ENCODE measurements at regions not wholly inside any gene's neighbourhood (a gene's known extent, or its start where the extent isn't known, plus 50 kb on each side); places are given as distances from the start of the nearest gene placed in this dataset.

- Histone ChIP-seq H2BK5ac (ENCODE audit: low read length) (no peak overlapping the region), H3K23ac (ENCODE audit: low read depth, low read length, poor library complexity) (no peak overlapping the region), H3K9ac (ENCODE audit: low read depth, low read length, poor library complexity) (no peak overlapping the region), H2BK120ac (ENCODE audit: low read depth, low read length) (no peak overlapping the region), H2AK5ac (ENCODE audit: low read depth, low read length) (no peak overlapping the region), H3K18ac (ENCODE audit: low read length) (no peak overlapping the region), H3K4ac (ENCODE audit: low read length) (no peak overlapping the region), H3K36me3 (replicated peaks in 1 of 2; ENCODE audit: control insufficient read depth in 2 of 2, insufficient read depth in 2 of 2, low read length in 2 of 2) (no peaks in the 10 kb centered on the region), H2BK15ac (ENCODE audit: low read length) (no peak overlapping the region), H4K8ac (ENCODE audit: low read depth, low read length) (no peak overlapping the region), H3K4me1 (ENCODE audit: control insufficient read depth in 2 of 2, insufficient read depth in 1 of 2, low read depth in 1 of 2, low read length in 2 of 2) (no peaks in the 10 kb centered on the region), H3K27me3 (ENCODE audit: control insufficient read depth in 3 of 3, insufficient read depth in 3 of 3, low read depth in 1 of 3, low read length in 3 of 3) (peaks cover 0 to under 1% (median 0%) of the 10 kb centered on the region in 3 experiments), H2BK12ac (ENCODE audit: low read length) (no peak overlapping the region), H3K79me1 (ENCODE audit: low read depth, low read length) (no peaks in the 10 kb centered on the region), H3K9me3 (replicated peaks in 1 of 2; ENCODE audit: control insufficient read depth in 2 of 2, insufficient read depth in 1 of 2, low read depth in 1 of 2, low read length in 2 of 2) (no peaks in the 10 kb centered on the region), H3K27ac (replicated peaks; ENCODE audit: low read length) (no peak overlapping the region), H3K4me3 (ENCODE audit: low read length in 2 of 2) (no peak overlapping the region), H2AFZ (ENCODE audit: low read length) (no peak overlapping the region), H3K14ac (ENCODE audit: low read length) (no peak overlapping the region), H4K91ac (ENCODE audit: low read depth, low read length, poor library complexity) (no peak overlapping the region), H3K4me2 (ENCODE audit: insufficient read depth, low read length, poor library complexity, severe bottlenecking) (no peak overlapping the region)
- WGBS, 2 donors (ENCODE audit: extremely low coverage in 2 of 2, insufficient read length in 2 of 2, insufficient replicate concordance in 1 of 2) = no CpG with 5 or more reads among the region's 4 CpGs
- no peak for DNase-seq (ENCODE audit: low spot score)
Observed at GRCh38 chr4:24645765-24646550, 61.6 kb upstream of the DHX15 start.

DNA sequence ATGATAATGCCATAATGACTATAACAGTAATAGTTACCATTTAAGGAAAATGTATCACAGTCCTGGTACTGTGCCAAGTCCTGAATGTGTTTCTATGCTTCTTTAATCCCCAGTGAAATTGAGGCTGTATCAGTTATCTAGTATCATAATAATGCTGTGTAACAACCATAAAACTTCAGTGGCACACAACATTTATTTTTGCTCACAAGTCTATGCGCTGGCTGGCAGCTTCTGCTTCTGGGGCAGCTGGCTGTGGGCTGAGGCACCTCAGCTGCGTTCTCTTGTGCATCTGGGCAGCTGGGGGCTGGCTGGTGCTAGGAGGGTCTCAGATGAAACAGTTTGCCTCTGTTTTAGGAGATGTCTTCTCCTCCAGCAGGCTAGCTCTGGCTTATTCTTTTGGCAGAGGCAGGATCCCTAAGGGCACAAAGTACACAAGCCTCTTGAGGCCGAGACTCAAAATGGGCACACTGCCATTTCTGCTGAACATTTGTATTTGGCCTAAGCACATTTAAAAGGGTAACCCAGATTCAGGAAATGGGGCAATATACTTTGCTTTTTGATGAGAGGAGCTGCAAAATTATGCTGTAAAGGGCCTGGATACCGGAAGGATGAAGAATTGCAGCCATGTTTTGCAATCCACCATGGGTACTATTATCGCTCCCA is 62.6 kb upstream of the DHX15 start:
- Histone ChIP-seq H3K14ac (ENCODE audit: low read length) (no peak overlapping the region), H3K27ac (replicated peaks; ENCODE audit: low read length) (no peak overlapping the region), H2BK12ac (ENCODE audit: low read length) (no peak overlapping the region), H2BK120ac (ENCODE audit: low read depth, low read length) (no peak overlapping the region), H3K36me3 (replicated peaks in 1 of 2; ENCODE audit: control insufficient read depth in 2 of 2, insufficient read depth in 2 of 2, low read length in 2 of 2) (no peaks in the 10 kb centered on the region), H2AFZ (ENCODE audit: low read length) (no peak overlapping the region), H3K18ac (ENCODE audit: low read length) (no peak overlapping the region), H3K4me1 (ENCODE audit: control insufficient read depth in 2 of 2, insufficient read depth in 1 of 2, low read depth in 1 of 2, low read length in 2 of 2) (no peaks in the 10 kb centered on the region), H4K8ac (ENCODE audit: low read depth, low read length) (no peak overlapping the region), H3K9me3 (replicated peaks in 1 of 2; ENCODE audit: control insufficient read depth in 2 of 2, insufficient read depth in 1 of 2, low read depth in 1 of 2, low read length in 2 of 2) (no peaks in the 10 kb centered on the region), H3K4me3 (ENCODE audit: low read length in 2 of 2) (no peak overlapping the region), H2BK15ac (ENCODE audit: low read length) (no peak overlapping the region), H2AK5ac (ENCODE audit: low read depth, low read length) (no peak overlapping the region), H3K4me2 (ENCODE audit: insufficient read depth, low read length, poor library complexity, severe bottlenecking) (no peak overlapping the region), H2BK5ac (ENCODE audit: low read length) (no peak overlapping the region), H3K27me3 (ENCODE audit: control insufficient read depth in 3 of 3, insufficient read depth in 3 of 3, low read depth in 1 of 3, low read length in 3 of 3) (peaks cover 0 to 3% (median 0%) of the 10 kb centered on the region in 3 experiments), H4K91ac (ENCODE audit: low read depth, low read length, poor library complexity) (no peak overlapping the region), H3K23ac (ENCODE audit: low read depth, low read length, poor library complexity) (no peak overlapping the region), H3K4ac (ENCODE audit: low read length) (no peak overlapping the region), H3K79me1 (ENCODE audit: low read depth, low read length) (no peaks in the 10 kb centered on the region), H3K9ac (ENCODE audit: low read depth, low read length, poor library complexity) (no peak overlapping the region)
- no peak for DNase-seq (ENCODE audit: low spot score)
- WGBS, 2 donors (ENCODE audit: extremely low coverage in 2 of 2, insufficient read length in 2 of 2, insufficient replicate concordance in 1 of 2) = no CpG with 5 or more reads among the region's 5 CpGs

DNA sequence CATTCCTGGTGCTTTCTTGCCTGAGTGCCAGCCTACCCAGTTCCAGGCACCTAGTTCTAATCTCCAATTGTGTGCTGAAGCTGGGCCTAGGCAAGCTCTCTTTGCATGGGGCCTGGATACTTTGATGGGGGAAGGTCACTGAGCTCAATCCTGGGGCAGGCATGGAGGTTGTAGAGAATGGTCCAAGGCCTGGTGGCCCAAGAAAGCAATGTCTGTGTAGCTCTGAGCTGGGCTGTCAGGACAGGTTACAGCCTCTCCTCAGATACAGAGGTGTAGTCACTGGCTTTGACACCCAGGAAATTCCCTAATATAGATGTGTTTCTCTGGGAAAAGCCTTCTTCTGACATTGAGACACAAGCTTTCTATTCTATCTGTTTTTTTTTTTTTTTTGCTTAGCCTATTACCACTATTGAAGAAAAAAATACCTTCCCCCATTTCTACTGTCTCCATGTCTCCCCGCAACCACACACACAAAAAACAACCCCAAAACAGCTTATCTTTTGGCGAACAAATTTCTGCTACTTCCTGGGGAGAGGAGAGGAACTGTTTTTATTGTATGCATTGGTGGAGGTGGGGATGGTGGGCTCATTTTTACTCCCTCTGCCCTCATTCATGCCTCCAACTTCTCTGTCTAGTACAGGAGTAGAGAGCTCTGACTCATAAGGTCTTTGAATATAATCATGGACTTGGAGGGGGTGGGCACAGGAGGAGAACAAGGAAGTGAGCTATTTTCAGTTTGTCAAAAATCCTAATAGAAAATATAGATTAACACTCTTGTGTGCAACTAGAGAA is 66.7 kb upstream of the DHX15 start:
- no peak overlapping the region for H3K4me3 ChIP-seq (ENCODE audit: low read length in 2 of 2)

GRCh38 chr4:24655326-24655725 is 71.0 kb upstream of the DHX15 start:
- H3K9ac ChIP-seq (ENCODE audit: low read depth, low read length, poor library complexity) = no peak overlapping the region
- no peak overlapping the region for H2BK15ac ChIP-seq (ENCODE audit: low read length)
- no peak overlapping the region for H2BK5ac ChIP-seq (ENCODE audit: low read length)
- H2AK5ac ChIP-seq (ENCODE audit: low read depth, low read length) = no peak overlapping the region
- H2BK120ac ChIP-seq (ENCODE audit: low read depth, low read length) = no peak overlapping the region
- H2AFZ ChIP-seq (ENCODE audit: low read length) = no peak overlapping the region
- no peak overlapping the region for H3K27ac ChIP-seq (replicated peaks; ENCODE audit: low read length)
- H4K8ac ChIP-seq (ENCODE audit: low read depth, low read length) = no peak overlapping the region
- no peak overlapping the region for H3K4ac ChIP-seq (ENCODE audit: low read length)
- no peaks in the 10 kb centered on the region for H3K79me1 ChIP-seq (ENCODE audit: low read depth, low read length)
- DNase-seq (ENCODE audit: low spot score) = no peak
- no peak overlapping the region for H3K4me2 ChIP-seq (ENCODE audit: insufficient read depth, low read length, poor library complexity, severe bottlenecking)
- H3K4me3 ChIP-seq (ENCODE audit: low read length in 2 of 2) = no peak overlapping the region
- no peak overlapping the region for H3K23ac ChIP-seq (ENCODE audit: low read depth, low read length, poor library complexity)
- no peak overlapping the region for H4K91ac ChIP-seq (ENCODE audit: low read depth, low read length, poor library complexity)
- no peaks in the 10 kb centered on the region for H3K9me3 ChIP-seq (replicated peaks in 1 of 2; ENCODE audit: control insufficient read depth in 2 of 2, insufficient read depth in 1 of 2, low read depth in 1 of 2, low read length in 2 of 2)
- H3K14ac ChIP-seq (ENCODE audit: low read length) = no peak overlapping the region
- H2BK12ac ChIP-seq (ENCODE audit: low read length) = no peak overlapping the region
- no peaks in the 10 kb centered on the region for H3K36me3 ChIP-seq (replicated peaks in 1 of 2; ENCODE audit: control insufficient read depth in 2 of 2, insufficient read depth in 2 of 2, low read length in 2 of 2)
- WGBS, 2 donors (ENCODE audit: extremely low coverage in 2 of 2, insufficient read length in 2 of 2, insufficient replicate concordance in 1 of 2) = no CpG with 5 or more reads among the region's 3 CpGs
- peaks cover 0 to 3% (median 0%) of the 10 kb centered on the region in 3 experiments for H3K27me3 ChIP-seq (ENCODE audit: control insufficient read depth in 3 of 3, insufficient read depth in 3 of 3, low read depth in 1 of 3, low read length in 3 of 3)
- peaks cover 0 to 7% of the 10 kb centered on the region in 2 donors for H3K4me1 ChIP-seq (ENCODE audit: control insufficient read depth in 2 of 2, insufficient read depth in 1 of 2, low read depth in 1 of 2, low read length in 2 of 2)
- no peak overlapping the region for H3K18ac ChIP-seq (ENCODE audit: low read length)

More for the DNA sequence above, 66.7 kb upstream of the DHX15 start:
- H4K8ac ChIP-seq (ENCODE audit: low read depth, low read length) = no peak overlapping the region
- no peak overlapping the region for H3K18ac ChIP-seq (ENCODE audit: low read length)
- DNase-seq (ENCODE audit: low spot score) = no peak
- no peak overlapping the region for H3K9ac ChIP-seq (ENCODE audit: low read depth, low read length, poor library complexity)
- H4K91ac ChIP-seq (ENCODE audit: low read depth, low read length, poor library complexity) = no peak overlapping the region
- no peak overlapping the region for H2AK5ac ChIP-seq (ENCODE audit: low read depth, low read length)
- H3K4me1 ChIP-seq (ENCODE audit: control insufficient read depth in 2 of 2, insufficient read depth in 1 of 2, low read depth in 1 of 2, low read length in 2 of 2) = no peaks in the 10 kb centered on the region
- H3K4ac ChIP-seq (ENCODE audit: low read length) = no peak overlapping the region
- H2AFZ ChIP-seq (ENCODE audit: low read length) = no peak overlapping the region
- peaks cover 0 to 3% (median 0%) of the 10 kb centered on the region in 3 experiments for H3K27me3 ChIP-seq (ENCODE audit: control insufficient read depth in 3 of 3, insufficient read depth in 3 of 3, low read depth in 1 of 3, low read length in 3 of 3)
- H3K9me3 ChIP-seq (replicated peaks in 1 of 2; ENCODE audit: control insufficient read depth in 2 of 2, insufficient read depth in 1 of 2, low read depth in 1 of 2, low read length in 2 of 2) = no peaks in the 10 kb centered on the region
- no peak overlapping the region for H2BK120ac ChIP-seq (ENCODE audit: low read depth, low read length)
- no peak overlapping the region for H2BK5ac ChIP-seq (ENCODE audit: low read length)
- no peak overlapping the region for H3K23ac ChIP-seq (ENCODE audit: low read depth, low read length, poor library complexity)
- WGBS, 2 donors (ENCODE audit: extremely low coverage in 2 of 2, insufficient read length in 2 of 2, insufficient replicate concordance in 1 of 2) = no CpG with 5 or more reads among the region's 2 CpGs
- no peak overlapping the region for H3K27ac ChIP-seq (replicated peaks; ENCODE audit: low read length)
- H2BK15ac ChIP-seq (ENCODE audit: low read length) = no peak overlapping the region
- H2BK12ac ChIP-seq (ENCODE audit: low read length) = no peak overlapping the region
- no peak overlapping the region for H3K4me2 ChIP-seq (ENCODE audit: insufficient read depth, low read length, poor library complexity, severe bottlenecking)
- no peaks in the 10 kb centered on the region for H3K79me1 ChIP-seq (ENCODE audit: low read depth, low read length)
- H3K36me3 ChIP-seq (replicated peaks in 1 of 2; ENCODE audit: control insufficient read depth in 2 of 2, insufficient read depth in 2 of 2, low read length in 2 of 2) = no peaks in the 10 kb centered on the region
- H3K14ac ChIP-seq (ENCODE audit: low read length) = no peak overlapping the region
